KMS-11 (cell line): ENCODE measurements at regions not wholly inside any gene's neighbourhood (a gene's known extent, or its start where the extent isn't known, plus 50 kb on each side); places are given as distances from the start of the nearest gene placed in this dataset.

Experiments
- H2AFZ ChIP-seq: fragments of 200-600 bp; sonication (generic); 2 replicates; pipeline ENCODE4 v1.6.1; 2016; ENCODE audit warnings: antibody characterized with exemption, mixed run types, low read depth
- H3K27ac ChIP-seq: fragments of 200-600 bp; sonication (generic); 2 replicates; pipeline ENCODE4 v1.6.1; 2016; ENCODE audit warnings: mild to moderate bottlenecking, mixed run types
- H3K27me3 ChIP-seq: fragments of 200-600 bp; sonication (generic); 2 replicates; pipeline ENCODE4 v1.6.1; 2017; ENCODE audit warnings: mild to moderate bottlenecking, low read depth, mixed run types, moderate library complexity; ENCODE audit not compliant: insufficient read depth
- H3K36me3 ChIP-seq: fragments of 200-600 bp; sonication (generic); 2 replicates; pipeline ENCODE4 v1.6.1; 2017; ENCODE audit warnings: mild to moderate bottlenecking, mixed run types; ENCODE audit not compliant: insufficient read depth
- H3K4me1 ChIP-seq: fragments of 200-600 bp; sonication (generic); 2 replicates; pipeline ENCODE4 v1.6.1; 2016; ENCODE audit warnings: mild to moderate bottlenecking, low read depth, mixed run types; ENCODE audit not compliant: poor library complexity, severe bottlenecking
- H3K4me2 ChIP-seq: fragments of 200-600 bp; sonication (generic); 2 replicates; pipeline ENCODE4 v1.7.0; 2016; ENCODE audit warnings: mild to moderate bottlenecking, mixed run types
- H3K4me3 ChIP-seq: fragments of 200-600 bp; sonication (generic); IDR thresholded peaks from 2 replicates; pipeline ENCODE4 v1.6.1; 2017; ENCODE audit warnings: low read depth, low read length, mixed read lengths; ENCODE audit not compliant: insufficient read depth
- H3K79me2 ChIP-seq: fragments of 200-600 bp; sonication (generic); 2 replicates; pipeline ENCODE4 v1.6.1; 2016; ENCODE audit warnings: low read depth, mixed run types; ENCODE audit not compliant: insufficient read depth
- H3K9ac ChIP-seq: fragments of 200-600 bp; sonication (generic); 2 replicates; pipeline ENCODE4 v1.6.1; 2016; ENCODE audit warnings: mild to moderate bottlenecking, mixed run types
- H4K20me1 ChIP-seq: fragments of 200-600 bp; sonication (generic); 2 replicates; pipeline ENCODE4 v1.6.1; 2016; ENCODE audit warnings: mild to moderate bottlenecking, mixed run types; ENCODE audit not compliant: insufficient read depth
- CTCF ChIP-seq: fragments of 200-600 bp; sonication (generic); conservative IDR thresholded peaks from 2 replicates; pipeline ENCODE4 v1.6.1; 2017; ENCODE audit warnings: low read depth, mild to moderate bottlenecking, antibody characterized with exemption, low read length, moderate library complexity, mixed read lengths

- H3K4me1 ChIP-seq = no peaks in the 10 kb centered on the region
- H3K4me3 ChIP-seq = no peak overlapping the region
- H2AFZ ChIP-seq = no peak overlapping the region
- H3K9ac ChIP-seq = no peak overlapping the region
- H3K36me3 ChIP-seq = no peaks in the 10 kb centered on the region
- no peak overlapping the region for H3K27ac ChIP-seq
- H3K27me3 ChIP-seq = no peaks in the 10 kb centered on the region
- no peaks in the 10 kb centered on the region for H3K79me2 ChIP-seq
- no peaks in the 10 kb centered on the region for H4K20me1 ChIP-seq
- no peak overlapping the region for H3K4me2 ChIP-seq
- no peak for TF ChIP-seq CTCF
These were observed 153.5 kb downstream of the FTCDNL1 start for GRCh38 chr2:199697469-199697868.

DNA sequence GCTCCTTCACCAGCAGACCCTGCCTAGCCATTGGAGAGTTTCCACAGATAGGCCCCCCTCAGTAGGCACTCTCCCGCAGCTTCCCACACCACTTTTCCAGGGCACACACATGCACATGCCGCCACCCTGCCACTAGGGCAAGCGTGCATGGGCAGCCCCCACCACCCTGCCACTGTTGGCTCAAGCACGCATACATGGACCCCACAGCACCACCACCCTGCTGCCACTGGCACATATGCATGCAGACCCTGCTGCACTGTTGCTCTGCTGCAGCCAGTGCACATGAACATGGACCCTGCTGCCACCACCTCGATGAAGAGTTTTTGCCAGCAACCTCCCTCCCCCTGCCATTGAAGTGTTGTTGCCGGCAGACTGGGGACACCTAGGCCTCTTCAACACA, 154.9 kb downstream of the FTCDNL1 start:
- no peaks in the 10 kb centered on the region for H3K79me2 ChIP-seq
- H3K4me1 ChIP-seq = no peaks in the 10 kb centered on the region
- H3K27me3 ChIP-seq = no peaks in the 10 kb centered on the region
- no peak for TF ChIP-seq CTCF
- no peak overlapping the region for H3K9ac ChIP-seq
- H2AFZ ChIP-seq = no peak overlapping the region
- no peaks in the 10 kb centered on the region for H4K20me1 ChIP-seq
- no peak overlapping the region for H3K4me3 ChIP-seq
- H3K4me2 ChIP-seq = no peak overlapping the region
- H3K27ac ChIP-seq = no peak overlapping the region
- H3K36me3 ChIP-seq = no peaks in the 10 kb centered on the region

DNA sequence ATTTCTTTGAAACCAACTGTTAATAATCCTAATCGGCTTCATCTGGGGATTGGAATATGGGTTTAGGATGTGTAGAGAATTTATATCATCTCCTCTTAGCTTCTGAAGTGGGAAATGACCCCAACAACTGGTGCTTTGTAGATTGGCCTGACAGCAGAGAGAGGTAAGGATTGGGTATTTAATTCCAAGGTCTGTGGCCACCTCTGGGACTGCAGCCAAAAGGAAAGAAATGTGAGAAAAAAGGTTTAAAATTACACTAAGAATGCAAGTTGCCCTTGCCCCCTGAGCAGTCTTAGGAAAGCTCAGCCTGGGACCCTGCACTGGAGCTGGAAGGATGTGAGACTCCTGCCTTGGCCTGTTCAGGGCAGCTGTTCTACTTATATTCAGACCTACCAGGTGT, 157.1 kb downstream of the FTCDNL1 start:
- H3K9ac ChIP-seq = no peak overlapping the region
- no peak overlapping the region for H3K27ac ChIP-seq
- H3K4me2 ChIP-seq = no peak overlapping the region
- no peaks in the 10 kb centered on the region for H3K4me1 ChIP-seq
- TF ChIP-seq CTCF = no peak
- H3K4me3 ChIP-seq = no peak overlapping the region
- H3K27me3 ChIP-seq = no peaks in the 10 kb centered on the region
- H4K20me1 ChIP-seq = no peaks in the 10 kb centered on the region
- H2AFZ ChIP-seq = no peak overlapping the region
- H3K79me2 ChIP-seq = no peaks in the 10 kb centered on the region
- no peaks in the 10 kb centered on the region for H3K36me3 ChIP-seq

GRCh38 chr2:199692489-199692888, 158.5 kb downstream of the FTCDNL1 start:
- no peaks in the 10 kb centered on the region for H3K27me3 ChIP-seq
- H3K4me3 ChIP-seq = no peak overlapping the region
- H4K20me1 ChIP-seq = no peaks in the 10 kb centered on the region
- H3K4me1 ChIP-seq = no peaks in the 10 kb centered on the region
- no peaks in the 10 kb centered on the region for H3K36me3 ChIP-seq
- no peak for TF ChIP-seq CTCF
- no peak overlapping the region for H2AFZ ChIP-seq
- H3K4me2 ChIP-seq = no peak overlapping the region
- H3K27ac ChIP-seq = no peak overlapping the region
- no peak overlapping the region for H3K9ac ChIP-seq
- no peaks in the 10 kb centered on the region for H3K79me2 ChIP-seq

DNA sequence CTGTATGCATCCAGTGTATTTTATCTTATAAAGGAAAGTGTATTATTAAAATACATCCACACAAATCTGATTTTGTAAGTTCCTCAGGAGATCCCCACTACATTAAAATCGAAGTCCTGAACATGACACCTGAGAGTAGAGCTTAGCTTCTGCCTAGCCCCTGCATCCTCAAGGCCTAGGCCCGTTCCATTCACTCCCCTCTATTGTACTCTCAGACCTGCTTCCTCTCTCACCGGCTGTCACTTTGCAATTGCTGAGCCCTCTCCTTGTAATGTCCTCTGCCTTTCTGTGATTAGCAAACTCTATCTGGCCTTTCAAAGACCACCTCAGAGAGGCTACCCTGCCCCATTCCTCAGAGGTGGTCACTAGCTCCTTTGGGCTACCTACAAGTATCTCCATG, 160.8 kb downstream of the FTCDNL1 start:
- no peak for TF ChIP-seq CTCF
- H3K4me2 ChIP-seq = no peak overlapping the region

More for the DNA sequence above, 160.8 kb downstream of the FTCDNL1 start:
- H3K9ac ChIP-seq = no peak overlapping the region
- H3K4me3 ChIP-seq = no peak overlapping the region
- no peak overlapping the region for H2AFZ ChIP-seq
- no peaks in the 10 kb centered on the region for H3K27me3 ChIP-seq
- no peak overlapping the region for H3K27ac ChIP-seq
- no peaks in the 10 kb centered on the region for H4K20me1 ChIP-seq
- H3K4me1 ChIP-seq = no peaks in the 10 kb centered on the region
- no peaks in the 10 kb centered on the region for H3K79me2 ChIP-seq
- no peaks in the 10 kb centered on the region for H3K36me3 ChIP-seq
